Mucosa of descending colon (tissue), 3 donors: ENCODE measurements at regions not wholly inside any gene's neighbourhood (a gene's known extent, or its start where the extent isn't known, plus 50 kb on each side); places are given as distances from the start of the nearest gene placed in this dataset.
"Not testable (repeated sequence)": the region's sequence is repeated elsewhere in the genome, so short reads cannot be mapped to it uniquely, and the experiment has no call there.

Experiments
- ATAC-seq: fragments of 200-7000 bp; cut with Tn5 transposase; one replicate; pipeline ENCODE4 v1.9.1; 2020; ENCODE audit warnings: mild to moderate bottlenecking, moderate library complexity
- DNase-seq, 3 donors: peaks; one replicate each; pipeline ENCODE4 v3.0.0-alpha.2; 2020
- H3K36me3 ChIP-seq: fragments of 200-600 bp; one replicate; pipeline ENCODE4 v1.8.0; 2021; ENCODE audit warnings: low read depth, mild to moderate bottlenecking
- H3K4me1 ChIP-seq: fragments of 200-600 bp; one replicate; pipeline ENCODE4 v1.8.0; 2021; ENCODE audit warnings: low read depth, mild to moderate bottlenecking
- H3K4me3 ChIP-seq: fragments of 200-600 bp; one replicate; pipeline ENCODE4 v1.8.0; 2021; ENCODE audit warnings: mild to moderate bottlenecking
- H3K9me3 ChIP-seq: fragments of 200-600 bp; one replicate; pipeline ENCODE4 v1.8.0; 2021; ENCODE audit warnings: mild to moderate bottlenecking
- CTCF ChIP-seq: fragments of 200-600 bp; IDR thresholded peaks from one replicate; pipeline ENCODE4 v1.8.0; 2022; ENCODE audit warnings: antibody characterized with exemption, mild to moderate bottlenecking
- intact Hi-C, 2 donors: fragments of 100-400 bp; cut with DNase I in 1 of 2; cut with micrococcal nuclease in 1 of 2; formaldehyde crosslinking; loops; one replicate each; pipeline versions ENCODE4 v1.11.0 to v1.11.1; 2022; cut with DNase I, micrococcal nuclease
- donor health status: DM: no; HTN: no; CAD: no; lungs with moderate emphysema.
- donor health status: DM: no; HTN: no; CAD: no.
- donor health status: DM: no; HTN: yes; CAD: no.

- DNase-seq (no peak), ATAC-seq (no peak)
- no peak overlapping the region for H3K4me3 ChIP-seq
- H3K4me1 ChIP-seq = no peaks in the 10 kb centered on the region
- intact Hi-C loops = no loop called here
- no peaks in the 10 kb centered on the region for H3K36me3 ChIP-seq
- peaks cover 20% of the 10 kb centered on the region for H3K9me3 ChIP-seq
- TF ChIP-seq CTCF = no peak
Observed at GRCh38 chr6:68126089-68126749, 508.9 kb upstream of the ADGRB3 start.

- DNase-seq, H3K4me3 ChIP-seq, H3K36me3 ChIP-seq, H3K4me1 ChIP-seq, intact Hi-C loops, ATAC-seq: not testable (repeated sequence)
- peaks cover 33% of the 10 kb centered on the region for H3K9me3 ChIP-seq
Observed at GRCh38 chr6:68122975-68123374, 512.1 kb upstream of the ADGRB3 start.

GRCh38 chr6:68122032-68122431 is 513.0 kb upstream of the ADGRB3 start:
- TF ChIP-seq CTCF = no peak
- no peak for DNase-seq
- no peak overlapping the region for H3K4me3 ChIP-seq
- H3K36me3 ChIP-seq = no peaks in the 10 kb centered on the region
- no peak for ATAC-seq
- H3K4me1 ChIP-seq = no peaks in the 10 kb centered on the region
- intact Hi-C loops = no loop called here
- peaks cover 38% of the 10 kb centered on the region for H3K9me3 ChIP-seq

GRCh38 chr6:68120954-68121353 is 514.1 kb upstream of the ADGRB3 start:
- ATAC-seq, H3K36me3 ChIP-seq, H3K4me3 ChIP-seq, H3K4me1 ChIP-seq, intact Hi-C loops, DNase-seq: not testable (repeated sequence)
- peaks cover 38% of the 10 kb centered on the region for H3K9me3 ChIP-seq

GRCh38 chr6:68114463-68115047 is 520.5 kb upstream of the ADGRB3 start:
- no peak for ATAC-seq
- Histone ChIP-seq H3K4me1 (no peaks in the 10 kb centered on the region), H3K36me3 (no peaks in the 10 kb centered on the region), H3K9me3 (peaks cover 21% of the 10 kb centered on the region), H3K4me3 (no peak overlapping the region)
- intact Hi-C loops = no loop called here
- no peak for TF ChIP-seq CTCF
- no peak for DNase-seq

GRCh38 chr6:68108233-68108835 is 526.7 kb upstream of the ADGRB3 start:
- intact Hi-C loops = no loop called here
- Histone ChIP-seq H3K4me1 (no peaks in the 10 kb centered on the region), H3K9me3 (peaks cover 24% of the 10 kb centered on the region), H3K36me3 (no peaks in the 10 kb centered on the region), H3K4me3 (no peak overlapping the region)
- ATAC-seq (no peak), DNase-seq (no peak)
- TF ChIP-seq CTCF = no peak
